Breast epithelium (tissue), 3 donors: ENCODE measurements at regions not wholly inside any gene's neighbourhood (a gene's known extent, or its start where the extent isn't known, plus 50 kb on each side); places are given as distances from the start of the nearest gene placed in this dataset.

Source experiments
- CTCF ChIP-seq, 3 donors: fragments of 450-650 bp; IDR thresholded peaks; one replicate each; pipeline ENCODE4 v1.5.1; 2016 to 2017; ENCODE audit warnings: antibody characterized with exemption in 3 of 3, mild to moderate bottlenecking in 3 of 3, moderate library complexity in 3 of 3
- POLR2AphosphoS5 ChIP-seq, 3 donors: sonication (generic); formaldehyde crosslinking; IDR thresholded peaks; one replicate each; pipeline ENCODE4 v1.6.1; 2017; ENCODE audit warnings: antibody characterized with exemption in 3 of 3

GRCh38 chr16:8402981-8403843 lies 187.1 kb downstream of the TMEM114 start:
- TF ChIP-seq POLR2AphosphoS5 (IDR thresholded peaks at IDR 0.05), result no peak
- no peak for TF ChIP-seq CTCF (IDR thresholded peaks at IDR 0.05)
